ENCODE measurements at regions not wholly inside any gene's neighbourhood (a gene's known extent, or its start where the extent isn't known, plus 50 kb on each side); places are given as distances from the start of the nearest gene placed in this dataset.

- TF ChIP-seq POLR2A (IDR thresholded peaks at IDR 0.05) (no peak), POLR2AphosphoS5 (IDR thresholded peaks at IDR 0.05) (no peak)
- TF ChIP-seq, protein P1, sequence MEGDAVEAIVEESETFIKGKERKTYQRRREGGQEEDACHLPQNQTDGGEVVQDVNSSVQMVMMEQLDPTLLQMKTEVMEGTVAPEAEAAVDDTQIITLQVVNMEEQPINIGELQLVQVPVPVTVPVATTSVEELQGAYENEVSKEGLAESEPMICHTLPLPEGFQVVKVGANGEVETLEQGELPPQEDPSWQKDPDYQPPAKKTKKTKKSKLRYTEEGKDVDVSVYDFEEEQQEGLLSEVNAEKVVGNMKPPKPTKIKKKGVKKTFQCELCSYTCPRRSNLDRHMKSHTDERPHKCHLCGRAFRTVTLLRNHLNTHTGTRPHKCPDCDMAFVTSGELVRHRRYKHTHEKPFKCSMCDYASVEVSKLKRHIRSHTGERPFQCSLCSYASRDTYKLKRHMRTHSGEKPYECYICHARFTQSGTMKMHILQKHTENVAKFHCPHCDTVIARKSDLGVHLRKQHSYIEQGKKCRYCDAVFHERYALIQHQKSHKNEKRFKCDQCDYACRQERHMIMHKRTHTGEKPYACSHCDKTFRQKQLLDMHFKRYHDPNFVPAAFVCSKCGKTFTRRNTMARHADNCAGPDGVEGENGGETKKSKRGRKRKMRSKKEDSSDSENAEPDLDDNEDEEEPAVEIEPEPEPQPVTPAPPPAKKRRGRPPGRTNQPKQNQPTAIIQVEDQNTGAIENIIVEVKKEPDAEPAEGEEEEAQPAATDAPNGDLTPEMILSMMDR (IDR thresholded peaks at IDR 0.05): no peak
These were observed 359.0 kb downstream of the SLCO4C1 start for GRCh38 chr5:101937041-101937440.
